Activated CD4-positive, alpha-beta T cell treated with anti-CD3 and anti-CD28 coated beads for 36 hours (primary cell): ENCODE measurements at regions not wholly inside any gene's neighbourhood (a gene's known extent, or its start where the extent isn't known, plus 50 kb on each side); places are given as distances from the start of the nearest gene placed in this dataset.
A peak's percentile ranks its signal among the peaks of the same experiment; 100 is the strongest.

Experiments
- ATAC-seq: fragments of 200-7000 bp; cut with Tn5 transposase; one replicate; pipeline ENCODE4 v1.10.0; 2021; ENCODE audit warnings: mild to moderate bottlenecking, moderate library complexity
- CTCF ChIA-PET: fragments of 350-600 bp; sonication (Branson Sonifier 250); formaldehyde crosslinking; loops from one replicate; lab custom pipeline; 2021; ENCODE audit warnings: antibody characterized with exemption; lab: Charles Lee
- POLR2A ChIA-PET: fragments of 350-600 bp; sonication (Branson Sonifier 250); formaldehyde crosslinking; loops from one replicate; lab custom pipeline; 2021; ENCODE audit warnings: antibody characterized with exemption, inconsistent platforms; lab: Charles Lee
- DNase-seq: peaks from one replicate; pipeline ENCODE4 v3.0.0-alpha.2; 2020
- H3K27ac Mint-ChIP-seq: one replicate; pipeline ENCODE4 v1.8.0; 2021; ENCODE audit warnings: mixed read lengths
- H3K27me3 Mint-ChIP-seq: one replicate; pipeline ENCODE4 v1.8.0; 2021; ENCODE audit warnings: mixed read lengths
- H3K36me3 Mint-ChIP-seq: one replicate; pipeline ENCODE4 v1.8.0; 2021; ENCODE audit warnings: low read depth, mixed read lengths
- H3K4me1 Mint-ChIP-seq: one replicate; pipeline ENCODE4 v1.8.0; 2021; ENCODE audit warnings: mixed read lengths
- H3K4me3 Mint-ChIP-seq: one replicate; pipeline ENCODE4 v1.8.0; 2021; ENCODE audit warnings: mild to moderate bottlenecking, moderate library complexity, mixed read lengths
- H3K9me3 Mint-ChIP-seq: one replicate; pipeline ENCODE4 v1.8.0; 2021; ENCODE audit warnings: low read depth, mixed read lengths
- intact Hi-C, 2 experiments: fragments of 100-400 bp; cut with DNase I in 1 of 2; cut with micrococcal nuclease in 1 of 2; formaldehyde crosslinking; loops; one replicate each; pipeline versions ENCODE4 v1.14.2 to v1.15.1; 2022 to 2024; cut with DNase I, micrococcal nuclease

GRCh38 chr5:74954919-74955318 lies 88.7 kb upstream of the FAM169A start:
- intact Hi-C loops = no loop called here
- Mint-ChIP-seq H3K4me3 (no peak overlapping the region), H3K27ac (no peak overlapping the region), H3K27me3 (peaks cover 1% of the 10 kb centered on the region), H3K4me1 (no peaks in the 10 kb centered on the region), H3K36me3 (no peaks in the 10 kb centered on the region), H3K9me3 (no peaks in the 10 kb centered on the region)
- ATAC-seq = no peak
- no peak for DNase-seq
- ChIA-PET CTCF (interaction anchor here (1.0 kb wide), 1 partner anchor 20 kb away, joined by 3 read pairs; no protein-coding TSS in a partner anchor), POLR2A (no interaction called here)

DNA sequence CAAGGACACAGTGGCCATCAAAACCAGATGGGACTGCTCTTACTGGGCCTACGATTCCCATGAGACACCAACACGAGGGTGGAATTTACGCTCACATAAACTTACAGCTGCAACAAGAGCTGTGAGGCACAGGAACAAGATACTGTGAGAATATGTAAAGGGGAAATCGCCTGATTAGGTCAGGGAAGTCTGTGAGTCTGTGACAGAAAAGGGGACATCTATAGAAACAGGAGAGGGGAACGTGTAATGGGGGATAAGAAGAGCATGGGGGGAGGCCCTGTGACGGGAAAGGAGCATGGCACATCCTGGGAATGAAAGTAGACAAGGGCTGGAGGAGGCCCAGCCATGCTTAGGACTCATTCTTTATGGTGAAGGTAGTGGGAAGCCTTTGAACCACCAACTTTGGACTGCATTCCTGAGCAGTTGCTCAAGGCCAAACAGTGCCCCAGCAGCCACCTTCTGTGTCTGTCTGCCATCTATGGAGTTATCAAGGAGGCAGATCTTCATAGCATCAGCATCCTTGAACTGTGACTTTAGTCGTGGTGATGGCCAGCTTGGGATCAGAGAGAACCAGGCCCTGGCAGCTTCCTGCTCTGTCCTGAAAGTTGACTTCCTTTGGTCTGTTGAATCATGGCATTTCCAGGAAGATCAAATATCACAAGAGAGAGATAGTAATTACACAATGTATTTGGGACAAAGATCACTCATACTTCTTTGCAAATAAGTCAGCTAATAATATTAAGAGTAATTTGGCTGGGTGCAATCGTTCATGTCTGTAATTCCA lies 87.9 kb upstream of the FAM169A start:
- Mint-ChIP-seq H3K27ac (no peak overlapping the region), H3K4me1 (no peaks in the 10 kb centered on the region), H3K36me3 (no peaks in the 10 kb centered on the region), H3K9me3 (no peaks in the 10 kb centered on the region), H3K27me3 (peaks cover 2% of the 10 kb centered on the region), H3K4me3 (no peak overlapping the region)
- ChIA-PET POLR2A (no interaction called here), CTCF (interaction anchor here (1.0 kb wide), 1 partner anchor 19 kb away, joined by 3 read pairs; no protein-coding TSS in a partner anchor)
- intact Hi-C loops = no loop called here
- ATAC-seq = no peak
- no peak for DNase-seq

- H3K27ac Mint-ChIP-seq = no peak overlapping the region
- H3K4me3 Mint-ChIP-seq = no peak overlapping the region
- intact Hi-C loops = no loop called here
- DNase-seq = no peak
- ChIA-PET CTCF (no interaction called here), POLR2A (no interaction called here)
- H3K4me1 Mint-ChIP-seq = no peaks in the 10 kb centered on the region
- no peaks in the 10 kb centered on the region for H3K36me3 Mint-ChIP-seq
- no peak for ATAC-seq
- H3K9me3 Mint-ChIP-seq = no peaks in the 10 kb centered on the region
- H3K27me3 Mint-ChIP-seq = peaks cover 2% of the 10 kb centered on the region
These were observed 87.4 kb upstream of the FAM169A start for GRCh38 chr5:74953554-74953936.

DNA sequence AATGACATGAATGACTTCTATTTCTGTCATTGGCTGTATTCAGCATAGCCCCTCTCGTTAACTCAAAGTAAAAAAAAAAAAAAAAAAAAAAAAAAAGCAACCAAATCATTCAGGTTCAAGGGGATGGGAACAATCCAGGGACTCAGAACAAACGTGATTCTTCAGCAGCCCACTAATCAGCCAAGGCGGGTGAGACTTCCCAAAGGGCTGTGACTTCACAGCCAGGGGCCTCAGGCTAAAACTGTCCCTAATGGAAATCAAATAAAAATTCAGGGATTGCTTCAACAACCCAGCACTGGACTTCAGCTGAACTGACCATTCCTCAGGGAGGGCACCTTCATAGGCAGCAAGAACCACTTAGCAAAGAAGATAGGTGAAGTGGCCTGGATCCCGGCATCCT lies 86.2 kb upstream of the FAM169A start:
- ATAC-seq = no peak
- intact Hi-C loops = no loop called here
- Mint-ChIP-seq H3K9me3 (no peaks in the 10 kb centered on the region), H3K27me3 (peaks cover 7% of the 10 kb centered on the region), H3K27ac (no peak overlapping the region), H3K4me3 (no peak overlapping the region), H3K36me3 (no peaks in the 10 kb centered on the region), H3K4me1 (no peaks in the 10 kb centered on the region)
- DNase-seq = no peak
- CTCF ChIA-PET = no interaction called here
- POLR2A ChIA-PET = no interaction called here

GRCh38 chr5:74951865-74952264 lies 85.7 kb upstream of the FAM169A start:
- ATAC-seq = no peak
- no peak for DNase-seq
- ChIA-PET CTCF (interaction anchor here (1.2 kb wide), 1 partner anchor 17 kb away, joined by 3 read pairs; no protein-coding TSS in a partner anchor), POLR2A (no interaction called here)
- no peaks in the 10 kb centered on the region for H3K9me3 Mint-ChIP-seq
- no peak overlapping the region for H3K4me3 Mint-ChIP-seq
- peaks cover 10% of the 10 kb centered on the region for H3K27me3 Mint-ChIP-seq
- H3K27ac Mint-ChIP-seq = no peak overlapping the region
- intact Hi-C loops = no loop called here
- H3K36me3 Mint-ChIP-seq = no peaks in the 10 kb centered on the region
- no peaks in the 10 kb centered on the region for H3K4me1 Mint-ChIP-seq

DNA sequence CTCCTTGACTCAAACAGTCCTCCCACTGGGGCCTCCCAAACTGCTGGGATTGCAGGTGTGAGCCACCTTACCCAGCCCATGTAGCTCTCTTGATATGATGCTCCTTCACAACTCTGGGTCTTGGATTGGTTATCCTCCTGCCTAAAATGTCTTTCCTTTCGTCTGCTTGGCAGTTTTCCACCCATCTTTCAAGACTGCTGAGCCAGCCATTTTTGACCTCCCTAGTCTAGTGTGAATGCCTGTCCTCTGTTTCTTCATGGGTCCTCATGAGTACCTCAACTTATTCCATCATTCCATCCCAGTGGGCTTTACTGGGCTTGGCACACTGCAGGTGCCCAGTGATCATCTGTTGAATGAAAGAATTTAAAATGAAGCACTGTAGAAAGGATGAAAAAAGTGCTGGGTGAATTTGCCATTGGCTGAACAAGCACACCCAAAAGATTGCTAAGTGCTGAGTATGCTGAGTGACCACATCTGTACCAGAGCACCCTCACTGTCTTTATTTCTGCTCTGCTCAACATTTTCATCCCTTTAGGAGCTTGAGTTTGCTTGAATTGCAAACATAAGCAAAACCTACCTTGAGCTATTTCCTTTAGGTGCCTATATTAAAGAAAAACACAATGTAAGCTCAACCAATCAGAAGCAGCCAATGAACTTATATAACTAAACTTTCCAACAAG lies 84.8 kb upstream of the FAM169A start:
- Mint-ChIP-seq H3K36me3 (no peaks in the 10 kb centered on the region), H3K4me1 (peaks cover 1% of the 10 kb centered on the region), H3K27me3 (peaks cover 14% of the 10 kb centered on the region), H3K27ac (no peak overlapping the region), H3K9me3 (no peaks in the 10 kb centered on the region), H3K4me3 (no peak overlapping the region)
- intact Hi-C loops = no loop called here
- ATAC-seq (no peak), DNase-seq (no peak)
- CTCF ChIA-PET = interaction anchor here (1.2 kb wide), 1 partner anchor 16 kb away, joined by 3 read pairs; no protein-coding TSS in a partner anchor
- POLR2A ChIA-PET = no interaction called here

GRCh38 chr5:74949976-74950375 lies 83.8 kb upstream of the FAM169A start:
- H3K36me3 Mint-ChIP-seq = no peaks in the 10 kb centered on the region
- H3K4me3 Mint-ChIP-seq = no peak overlapping the region
- H3K9me3 Mint-ChIP-seq = no peaks in the 10 kb centered on the region
- H3K27me3 Mint-ChIP-seq = peaks cover 16% of the 10 kb centered on the region
- H3K4me1 Mint-ChIP-seq = peaks cover 9% of the 10 kb centered on the region
- H3K27ac Mint-ChIP-seq = no peak overlapping the region
- ATAC-seq (no peak), DNase-seq (no peak)
- intact Hi-C loops = no loop called here
- ChIA-PET POLR2A (no interaction called here), CTCF (no interaction called here)

- ChIA-PET POLR2A (no interaction called here), CTCF (interaction anchor here (1.2 to 1.3 kb wide), 2 partner anchors 12 to 95 kb away, joined by 3 read pairs; no protein-coding TSS in a partner anchor)
- H3K27ac Mint-ChIP-seq = no peak overlapping the region
These were observed 81.9 kb upstream of the FAM169A start for GRCh38 chr5:74948031-74948546.

DNA sequence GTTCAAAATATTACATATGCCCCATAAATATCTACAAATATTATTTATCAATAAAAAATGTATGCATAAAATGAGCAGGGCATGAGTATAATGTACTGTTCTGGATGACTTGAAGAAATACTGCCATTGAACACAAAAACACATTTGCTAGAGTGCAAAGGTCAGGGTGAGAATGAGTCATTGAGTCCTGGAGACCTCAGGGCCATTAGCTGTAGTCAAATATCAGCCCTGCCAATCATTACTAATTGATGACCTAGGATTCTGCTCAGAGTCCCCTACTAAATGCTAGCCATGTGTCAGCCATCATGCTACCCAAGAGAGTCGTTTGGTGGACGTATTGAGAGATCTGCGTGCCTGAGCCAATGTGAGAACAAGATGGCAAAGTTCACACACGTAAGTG lies 80.3 kb upstream of the FAM169A start:
- H3K27me3 Mint-ChIP-seq = peaks cover 26% of the 10 kb centered on the region
- intact Hi-C loops = no loop called here
- CTCF ChIA-PET = no interaction called here

More at GRCh38 chr5:74948031-74948546, 81.9 kb upstream of the FAM169A start:
- peaks cover 23% of the 10 kb centered on the region for H3K27me3 Mint-ChIP-seq
- no peaks in the 10 kb centered on the region for H3K9me3 Mint-ChIP-seq
- H3K4me1 Mint-ChIP-seq = peaks cover 9% of the 10 kb centered on the region
- DNase-seq (no peak), ATAC-seq (no peak)
- H3K36me3 Mint-ChIP-seq = no peaks in the 10 kb centered on the region
- H3K4me3 Mint-ChIP-seq = no peak overlapping the region
- intact Hi-C loops = no loop called here

GRCh38 chr5:74945561-74946165 lies 79.5 kb upstream of the FAM169A start:
- intact Hi-C loops = no loop called here
- POLR2A ChIA-PET = no interaction called here
- ATAC-seq = peak; percentile 95
- Mint-ChIP-seq H3K27ac (no peak overlapping the region), H3K4me1 (peaks cover 9% of the 10 kb centered on the region), H3K4me3 (no peak overlapping the region), H3K36me3 (no peaks in the 10 kb centered on the region), H3K9me3 (no peaks in the 10 kb centered on the region), H3K27me3 (peaks cover 26% of the 10 kb centered on the region)
- peak; percentile 72 for DNase-seq
- CTCF ChIA-PET = interaction anchor here (0.9 kb wide), 1 partner anchor 11 kb away, joined by 3 read pairs; no protein-coding TSS in a partner anchor

More for the DNA sequence above, 80.3 kb upstream of the FAM169A start:
- Mint-ChIP-seq H3K36me3 (no peaks in the 10 kb centered on the region), H3K4me1 (peaks cover 9% of the 10 kb centered on the region), H3K4me3 (no peak overlapping the region), H3K27ac (no peak overlapping the region), H3K9me3 (no peaks in the 10 kb centered on the region)
- POLR2A ChIA-PET = no interaction called here
- ATAC-seq = no peak
- DNase-seq = no peak

DNA sequence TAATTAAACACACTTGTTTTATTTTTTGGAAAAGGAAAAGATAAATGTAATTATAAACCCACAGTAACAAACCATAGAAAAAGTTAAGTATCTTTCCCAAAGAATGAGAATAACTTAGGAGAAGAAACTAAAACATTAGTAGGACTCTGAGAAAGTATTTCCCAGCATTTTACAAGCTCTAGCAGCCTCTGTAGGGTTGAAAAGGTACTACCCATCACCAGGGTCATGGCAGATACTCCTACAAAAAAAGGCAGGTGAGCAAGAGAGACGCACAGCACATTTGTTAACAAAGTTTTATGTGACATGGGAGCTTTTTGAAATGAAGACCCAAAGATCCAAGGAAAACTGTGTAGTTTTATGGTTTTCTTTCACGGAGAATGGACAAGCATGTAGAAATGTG lies 77.7 kb upstream of the FAM169A start:
- Mint-ChIP-seq H3K27me3 (peaks cover 24% of the 10 kb centered on the region), H3K4me1 (peaks cover 9% of the 10 kb centered on the region), H3K9me3 (no peaks in the 10 kb centered on the region), H3K4me3 (no peak overlapping the region), H3K27ac (no peak overlapping the region), H3K36me3 (no peaks in the 10 kb centered on the region)
- ATAC-seq (no peak), DNase-seq (no peak)
- intact Hi-C loops = no loop called here
- CTCF ChIA-PET = no interaction called here
- POLR2A ChIA-PET = no interaction called here
